NCI-H526 (cell line): ENCODE measurements at regions not wholly inside any gene's neighbourhood (a gene's known extent, or its start where the extent isn't known, plus 50 kb on each side); places are given as distances from the start of the nearest gene placed in this dataset.
A peak's percentile ranks its signal among the peaks of the same experiment; 100 is the strongest.

Experiments used
- DNase-seq, 2 experiments: peaks; one replicate each; lab custom pipeline; 2025; lab: John Stamatoyannopoulos, UW

DNA sequence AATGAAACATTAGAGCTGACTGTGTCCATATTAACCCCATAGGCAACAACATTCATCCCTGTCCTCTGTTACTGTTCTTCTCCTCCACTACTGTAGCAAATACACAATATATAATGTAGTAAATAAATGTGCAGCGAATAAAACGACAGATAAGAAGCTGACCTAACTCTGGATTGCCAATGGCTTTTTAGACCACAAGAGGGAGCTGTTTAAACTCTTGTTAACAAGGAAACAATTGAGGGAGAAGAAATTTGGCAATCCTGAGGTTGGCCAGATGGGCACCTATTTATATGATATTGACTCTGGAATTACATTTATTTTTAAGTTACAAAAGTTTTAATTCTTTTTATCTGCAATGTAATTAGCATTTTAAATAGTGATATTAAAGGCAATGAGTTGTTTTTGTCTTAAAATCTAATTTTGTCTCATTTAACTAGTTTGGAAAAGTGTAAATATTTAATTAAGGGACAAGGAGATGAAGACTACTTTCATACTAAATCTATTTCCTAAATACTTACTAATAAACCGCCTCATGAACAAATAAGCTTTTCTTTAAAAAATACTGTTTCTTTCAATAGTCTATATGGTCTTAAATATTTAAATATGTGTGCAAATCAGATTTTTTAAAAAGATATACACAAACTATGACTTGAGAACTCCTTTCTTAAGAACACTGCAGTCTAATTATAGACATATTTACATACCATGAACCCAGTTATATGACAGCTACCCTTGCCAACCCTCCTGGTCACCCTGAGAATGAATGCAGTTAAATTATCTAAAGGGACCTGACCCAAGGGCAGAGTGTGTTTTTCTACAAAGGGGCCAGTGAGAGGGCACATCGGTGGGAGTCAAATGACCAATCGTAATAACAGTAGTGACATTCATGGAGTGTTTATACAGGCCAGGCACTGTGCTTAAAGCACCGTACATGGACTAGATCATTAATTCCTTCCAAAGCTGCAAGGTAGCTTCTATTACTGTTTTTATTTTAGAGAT is 52.9 kb upstream of the HPF1 start:
- peak; percentile 61 to 87 for DNase-seq

GRCh38 chr4:169807934-169808509 is 50.3 kb upstream of the HPF1 start:
- DNase-seq, result no peak
